Fibroblast of pulmonary artery (primary cell): ENCODE measurements at regions not wholly inside any gene's neighbourhood (a gene's known extent, or its start where the extent isn't known, plus 50 kb on each side); places are given as distances from the start of the nearest gene placed in this dataset.
A peak's percentile ranks its signal among the peaks of the same experiment; 100 is the strongest.

Experiments
- DNase-seq: peaks from one replicate; pipeline ENCODE4 v3.0.0-alpha.2; 2010; ENCODE audit warnings: low read depth
- H3K4me3 ChIP-seq: replicated peaks from 2 replicates; pipeline ENCODE4 v1.5.1; 2011; ENCODE audit warnings: low read depth, mild to moderate bottlenecking, control low read depth, low read length, moderate library complexity
- CTCF ChIP-seq: IDR thresholded peaks from 2 replicates; pipeline ENCODE4 v1.5.1; 2011; ENCODE audit warnings: mild to moderate bottlenecking, control low read depth, low read length, inconsistent platforms; ENCODE audit errors: missing control alignments

- DNase-seq: no peak
- no peak for TF ChIP-seq CTCF
- H3K4me3 ChIP-seq: no peak overlapping the region
Observed at GRCh38 chr4:66921433-66921832, 623.9 kb downstream of the CENPC start.

GRCh38 chr4:66920514-66920913 is 624.8 kb downstream of the CENPC start:
- TF ChIP-seq CTCF: no peak
- no peak overlapping the region for H3K4me3 ChIP-seq

GRCh38 chr4:66911880-66912279 is 633.4 kb downstream of the CENPC start:
- no peak for TF ChIP-seq CTCF
- DNase-seq: peak; percentile 69
- H3K4me3 ChIP-seq: no peak overlapping the region

More at GRCh38 chr4:66920514-66920913, 624.8 kb downstream of the CENPC start:
- no peak for DNase-seq

- no peak for DNase-seq
- H3K4me3 ChIP-seq: no peak overlapping the region
- no peak for TF ChIP-seq CTCF
Observed at GRCh38 chr4:66906314-66906713, 639.0 kb downstream of the CENPC start.

GRCh38 chr4:66899422-66900065 is 645.8 kb downstream of the CENPC start:
- no peak overlapping the region for H3K4me3 ChIP-seq
- DNase-seq: no peak
- TF ChIP-seq CTCF: no peak

- DNase-seq: no peak
- TF ChIP-seq CTCF: no peak
- H3K4me3 ChIP-seq: no peak overlapping the region
Observed at GRCh38 chr4:66893807-66894206, 651.5 kb downstream of the CENPC start.

- H3K4me3 ChIP-seq: no peak overlapping the region
- no peak for DNase-seq
- TF ChIP-seq CTCF: no peak
Observed at GRCh38 chr4:66887061-66887460, 658.2 kb downstream of the CENPC start.
